SK-N-MC (cell line): ENCODE measurements at regions not wholly inside any gene's neighbourhood (a gene's known extent, or its start where the extent isn't known, plus 50 kb on each side); places are given as distances from the start of the nearest gene placed in this dataset.

Experiments
- EZH2 ChIP-seq: fragments of 200-600 bp; sonication (generic); IDR thresholded peaks from one replicate; pipeline ENCODE4 v1.6.1; 2017; ENCODE audit warnings: antibody characterized with exemption
- FOXP2 ChIP-seq: optimal IDR thresholded peaks from 2 replicates; pipeline ENCODE3; 2011; ENCODE audit warnings: mild to moderate bottlenecking, moderate library complexity; ENCODE audit not compliant: insufficient read depth; ENCODE audit errors: extremely low read length, control extremely low read depth
- POLR2AphosphoS5 ChIP-seq: IDR thresholded peaks from 2 replicates; pipeline ENCODE4 v1.6.1; 2012; ENCODE audit warnings: mild to moderate bottlenecking, low read depth, low read length, borderline replicate concordance

- no peak for TF ChIP-seq POLR2AphosphoS5
- no peak for TF ChIP-seq EZH2
- no peak for TF ChIP-seq FOXP2
Measured at GRCh38 chr13:20306039-20306438, 73.9 kb upstream of the GJB6 start.
